ENCODE measurements at regions not wholly inside any gene's neighbourhood (a gene's known extent, or its start where the extent isn't known, plus 50 kb on each side); places are given as distances from the start of the nearest gene placed in this dataset.

- TF ChIP-seq SREBF2 (CRISPR knock-in tag; IDR thresholded peaks at IDR 0.05), result no peak
- no peak for TF ChIP-seq GTF3C2 (IDR thresholded peaks at IDR 0.05; ENCODE audit: borderline replicate concordance, extremely low read depth, insufficient read length)
- TF ChIP-seq CREM (IDR thresholded peaks at IDR 0.05; ENCODE audit: low read depth), result no peak
- TF ChIP-seq GABPB1 (CRISPR knock-in tag; IDR thresholded peaks at IDR 0.05), result no peak
- TF ChIP-seq ZNF699 (CRISPR knock-in tag; IDR thresholded peaks at IDR 0.05; ENCODE audit: insufficient replicate concordance), result no peak
- TF ChIP-seq CTCF (IDR thresholded peaks at IDR 0.05 in 2 of 3, conservative IDR thresholded peaks at IDR 0.05 in 1 of 3; ENCODE audit: insufficient read depth in 2 of 3, low read depth in 1 of 3, low read length in 3 of 3), result no peak
- TF ChIP-seq NR3C1 (CRISPR knock-in tag; IDR thresholded peaks at IDR 0.05), result no peak
- TF ChIP-seq GABPA (tag; conservative IDR thresholded peaks at IDR 0.05; ENCODE audit: low read depth), result no peak
- TF ChIP-seq SRF (CRISPR knock-in tag; IDR thresholded peaks at IDR 0.05), result no peak
- no peak for TF ChIP-seq ZNF778 (CRISPR knock-in tag; IDR thresholded peaks at IDR 0.05)
- no peak for TF ChIP-seq BHLHE40 (IDR thresholded peaks at IDR 0.05; ENCODE audit: low read length)
- no peak for TF ChIP-seq NCOR1 (IDR thresholded peaks at IDR 0.05)
These were observed 571.2 kb upstream of the KLF12 start for GRCh38 chr13:74705438-74705837.

Data from K562 (cell line).